Endothelial cell of umbilical vein (primary cell): ENCODE measurements at regions not wholly inside any gene's neighbourhood (a gene's known extent, or its start where the extent isn't known, plus 50 kb on each side); places are given as distances from the start of the nearest gene placed in this dataset.

ENCODE experiments used
- EZH2 ChIP-seq: IDR thresholded peaks from 2 replicates; pipeline ENCODE4 v1.6.1; 2012; ENCODE audit warnings: borderline replicate concordance, low read depth, mild to moderate bottlenecking, moderate library complexity, low read length, inconsistent platforms; ENCODE audit not compliant: severe bottlenecking
- FOS ChIP-seq: IDR thresholded peaks from 2 replicates; pipeline ENCODE4 v1.6.1; 2011; ENCODE audit warnings: mild to moderate bottlenecking, low read length, moderate library complexity, borderline replicate concordance; ENCODE audit not compliant: insufficient read depth
- GATA2 ChIP-seq: IDR thresholded peaks from 2 replicates; pipeline ENCODE4 v1.7.0; 2011; ENCODE audit warnings: low read depth, mild to moderate bottlenecking, moderate library complexity, mixed read lengths, low read length; ENCODE audit not compliant: insufficient read length, insufficient read depth
- JUN ChIP-seq: IDR thresholded peaks from 2 replicates; pipeline ENCODE4 v1.6.1; 2011; ENCODE audit warnings: borderline replicate concordance, low read depth; ENCODE audit not compliant: insufficient read length, insufficient read depth
- POLR2A ChIP-seq: IDR thresholded peaks from 2 replicates; pipeline ENCODE4 v1.6.1; 2012; ENCODE audit warnings: low read depth, mild to moderate bottlenecking, control low read depth, low read length
- POLR2AphosphoS5 ChIP-seq: IDR thresholded peaks from 2 replicates; pipeline ENCODE4 v1.6.1; 2012; ENCODE audit warnings: low read depth, mild to moderate bottlenecking, control low read depth, low read length, moderate library complexity; ENCODE audit not compliant: insufficient read depth
- TF ChIP-seq, protein P1 (sequence below), 2 donors: IDR thresholded peaks; 1 replicate in 1 of 2; 2 replicates in 1 of 2; pipeline ENCODE4 v1.5.1; 2011; ENCODE audit warnings: low read length in 2 of 2, mild to moderate bottlenecking in 2 of 2, moderate library complexity in 2 of 2, control low read depth in 1 of 2, inconsistent platforms in 1 of 2, low read depth in 1 of 2; ENCODE audit not compliant: insufficient read depth in 1 of 2; ENCODE audit errors: extremely low read depth in 1 of 2

DNA sequence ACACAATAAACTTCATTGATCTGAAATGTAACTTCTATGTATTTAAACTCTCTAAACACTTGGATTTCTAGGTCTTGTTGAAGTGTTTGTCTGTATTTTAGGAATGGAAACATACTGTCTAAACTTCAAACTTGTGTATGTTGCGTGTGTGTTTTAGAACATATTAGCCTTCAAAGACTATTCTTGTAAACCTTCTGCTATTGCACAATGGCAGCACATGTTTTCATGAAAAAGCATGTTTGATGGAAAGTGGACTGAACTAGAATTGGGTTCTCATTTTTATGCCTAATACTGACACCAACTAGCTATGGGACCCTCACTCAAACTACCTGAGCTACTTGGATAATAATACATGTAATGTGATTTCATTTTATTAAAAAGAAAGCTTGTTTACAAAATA lies 592.6 kb downstream of the IPMK start:
- TF ChIP-seq EZH2 (no peak), JUN (no peak), POLR2AphosphoS5 (no peak), POLR2A (no peak), FOS (no peak), GATA2 (no peak)
- TF ChIP-seq, protein P1, sequence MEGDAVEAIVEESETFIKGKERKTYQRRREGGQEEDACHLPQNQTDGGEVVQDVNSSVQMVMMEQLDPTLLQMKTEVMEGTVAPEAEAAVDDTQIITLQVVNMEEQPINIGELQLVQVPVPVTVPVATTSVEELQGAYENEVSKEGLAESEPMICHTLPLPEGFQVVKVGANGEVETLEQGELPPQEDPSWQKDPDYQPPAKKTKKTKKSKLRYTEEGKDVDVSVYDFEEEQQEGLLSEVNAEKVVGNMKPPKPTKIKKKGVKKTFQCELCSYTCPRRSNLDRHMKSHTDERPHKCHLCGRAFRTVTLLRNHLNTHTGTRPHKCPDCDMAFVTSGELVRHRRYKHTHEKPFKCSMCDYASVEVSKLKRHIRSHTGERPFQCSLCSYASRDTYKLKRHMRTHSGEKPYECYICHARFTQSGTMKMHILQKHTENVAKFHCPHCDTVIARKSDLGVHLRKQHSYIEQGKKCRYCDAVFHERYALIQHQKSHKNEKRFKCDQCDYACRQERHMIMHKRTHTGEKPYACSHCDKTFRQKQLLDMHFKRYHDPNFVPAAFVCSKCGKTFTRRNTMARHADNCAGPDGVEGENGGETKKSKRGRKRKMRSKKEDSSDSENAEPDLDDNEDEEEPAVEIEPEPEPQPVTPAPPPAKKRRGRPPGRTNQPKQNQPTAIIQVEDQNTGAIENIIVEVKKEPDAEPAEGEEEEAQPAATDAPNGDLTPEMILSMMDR (IDR thresholded peaks at IDR 0.05; ENCODE audit: extremely low read depth in 1 of 2, insufficient read depth in 1 of 2, low read depth in 1 of 2, low read length in 2 of 2): no peak
